A673 (cell line): ENCODE measurements at regions not wholly inside any gene's neighbourhood (a gene's known extent, or its start where the extent isn't known, plus 50 kb on each side); places are given as distances from the start of the nearest gene placed in this dataset.
"Not testable (repeated sequence)": the region's sequence is repeated elsewhere in the genome, so short reads cannot be mapped to it uniquely, and the experiment has no call there.

Experiments
- BruUV-seq: library from RNA; stranded (reverse); fragments of 400-500 nt; replicated peaks from 2 replicates; lab custom pipeline; 2021; lab: Mats Ljungman, UMichigan
- CTCF ChIA-PET: fragments of 300-600 bp; sonication (Branson Sonifier 250); formaldehyde crosslinking; loops from one replicate; lab custom pipeline; 2022; ENCODE audit warnings: antibody characterized with exemption; lab: Charles Lee
- POLR2A ChIA-PET: fragments of 300-600 bp; sonication (Branson Sonifier 250); formaldehyde crosslinking; loops from one replicate; lab custom pipeline; 2022; ENCODE audit warnings: antibody characterized with exemption; ENCODE audit not compliant: low non-redundant PET; lab: Charles Lee
- DNase-seq: peaks from one replicate; pipeline ENCODE4 v3.0.0-alpha.2; 2015; ENCODE audit warnings: low spot score
- H3K27ac ChIP-seq: fragments of 200-600 bp; sonication (generic); 2 replicates; pipeline ENCODE4 v1.5.1; 2016; ENCODE audit warnings: mixed run types, low read depth, mild to moderate bottlenecking, mixed read lengths, antibody characterized with exemption, low read length; ENCODE audit not compliant: poor library complexity, severe bottlenecking
- H3K27me3 ChIP-seq: fragments of 200-600 bp; sonication (generic); replicated peaks from 2 replicates; pipeline ENCODE4 v1.6.1; 2017; ENCODE audit warnings: mixed run types, low read depth, mild to moderate bottlenecking, mixed read lengths, antibody characterized with exemption, low read length; ENCODE audit not compliant: insufficient read depth, poor library complexity
- H3K36me3 ChIP-seq: fragments of 200-600 bp; sonication (generic); 2 replicates; pipeline ENCODE4 v1.6.1; 2016; ENCODE audit warnings: mixed run types, mild to moderate bottlenecking, mixed read lengths, antibody characterized with exemption, low read length; ENCODE audit not compliant: insufficient read depth, poor library complexity, severe bottlenecking
- H3K4me1 ChIP-seq: fragments of 200-600 bp; sonication (generic); 2 replicates; pipeline ENCODE4 v1.6.1; 2017; ENCODE audit warnings: mixed run types, mild to moderate bottlenecking, mixed read lengths, antibody characterized with exemption, low read length; ENCODE audit not compliant: insufficient read depth, poor library complexity, severe bottlenecking
- H3K4me3 ChIP-seq: fragments of 200-600 bp; sonication (generic); 2 replicates; pipeline ENCODE4 v1.5.1; 2016; ENCODE audit warnings: low read depth, mixed run types, mild to moderate bottlenecking, mixed read lengths, low read length; ENCODE audit not compliant: poor library complexity, severe bottlenecking
- H3K9me3 ChIP-seq: fragments of 200-600 bp; sonication (generic); 2 replicates; pipeline ENCODE4 v1.6.1; 2016; ENCODE audit warnings: mixed run types, low read depth, mild to moderate bottlenecking, mixed read lengths, antibody characterized with exemption, low read length; ENCODE audit not compliant: poor library complexity, severe bottlenecking
- EZH2 ChIP-seq: fragments of 200-600 bp; sonication (generic); IDR thresholded peaks from 2 replicates; pipeline ENCODE4 v1.6.1; 2017; ENCODE audit warnings: borderline replicate concordance, low read depth, mild to moderate bottlenecking, mixed read lengths, antibody characterized with exemption, low read length; ENCODE audit not compliant: poor library complexity, severe bottlenecking
- intact Hi-C: fragments of 100-400 bp; cut with micrococcal nuclease; formaldehyde crosslinking; loops from one replicate; pipeline ENCODE4 v1.10.0; 2022; ENCODE audit not compliant: unreplicated experiment
- TF ChIP-seq, protein P1 (sequence below): fragments of 300-800, 200-600 bp; sonication (generic); conservative IDR thresholded peaks from 2 replicates; pipeline ENCODE4 v1.5.1; 2017; ENCODE audit warnings: low read depth, mild to moderate bottlenecking, antibody characterized with exemption, low read length, moderate library complexity, mixed read lengths

DNA sequence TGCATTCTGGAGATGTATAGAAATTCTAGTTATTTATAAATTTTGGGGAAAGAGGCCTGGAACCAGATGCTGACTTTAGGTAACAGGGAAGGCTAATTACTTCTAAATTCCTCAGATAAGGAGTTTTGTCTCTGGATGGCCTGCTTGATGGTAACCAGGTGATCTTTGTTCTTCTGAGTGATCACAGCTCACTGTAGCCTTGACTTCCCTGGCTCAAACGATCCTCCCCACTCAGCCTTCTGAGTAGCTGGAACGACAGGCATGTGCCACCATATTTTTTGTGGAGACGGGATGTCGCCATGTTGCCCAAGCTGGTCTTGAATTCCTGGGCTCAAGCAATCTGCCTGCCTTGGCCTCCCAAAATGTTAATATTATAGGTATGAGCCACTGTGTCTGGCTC lies 54.4 kb upstream of the MSH6 start:
- Histone ChIP-seq H3K36me3 (no peaks in the 10 kb centered on the region), H3K27me3 (no peaks in the 10 kb centered on the region), H3K4me3 (no peak overlapping the region), H3K4me1 (no peaks in the 10 kb centered on the region), H3K9me3 (no peaks in the 10 kb centered on the region), H3K27ac (no peak overlapping the region)
- DNase-seq, result no peak
- intact Hi-C loops, result no loop called here
- no peak for TF ChIP-seq EZH2
- TF ChIP-seq, protein P1, sequence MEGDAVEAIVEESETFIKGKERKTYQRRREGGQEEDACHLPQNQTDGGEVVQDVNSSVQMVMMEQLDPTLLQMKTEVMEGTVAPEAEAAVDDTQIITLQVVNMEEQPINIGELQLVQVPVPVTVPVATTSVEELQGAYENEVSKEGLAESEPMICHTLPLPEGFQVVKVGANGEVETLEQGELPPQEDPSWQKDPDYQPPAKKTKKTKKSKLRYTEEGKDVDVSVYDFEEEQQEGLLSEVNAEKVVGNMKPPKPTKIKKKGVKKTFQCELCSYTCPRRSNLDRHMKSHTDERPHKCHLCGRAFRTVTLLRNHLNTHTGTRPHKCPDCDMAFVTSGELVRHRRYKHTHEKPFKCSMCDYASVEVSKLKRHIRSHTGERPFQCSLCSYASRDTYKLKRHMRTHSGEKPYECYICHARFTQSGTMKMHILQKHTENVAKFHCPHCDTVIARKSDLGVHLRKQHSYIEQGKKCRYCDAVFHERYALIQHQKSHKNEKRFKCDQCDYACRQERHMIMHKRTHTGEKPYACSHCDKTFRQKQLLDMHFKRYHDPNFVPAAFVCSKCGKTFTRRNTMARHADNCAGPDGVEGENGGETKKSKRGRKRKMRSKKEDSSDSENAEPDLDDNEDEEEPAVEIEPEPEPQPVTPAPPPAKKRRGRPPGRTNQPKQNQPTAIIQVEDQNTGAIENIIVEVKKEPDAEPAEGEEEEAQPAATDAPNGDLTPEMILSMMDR, result no peak
- BruUV-seq, result no TSS peak
- CTCF ChIA-PET, result no interaction called here
- POLR2A ChIA-PET, result no interaction called here

DNA sequence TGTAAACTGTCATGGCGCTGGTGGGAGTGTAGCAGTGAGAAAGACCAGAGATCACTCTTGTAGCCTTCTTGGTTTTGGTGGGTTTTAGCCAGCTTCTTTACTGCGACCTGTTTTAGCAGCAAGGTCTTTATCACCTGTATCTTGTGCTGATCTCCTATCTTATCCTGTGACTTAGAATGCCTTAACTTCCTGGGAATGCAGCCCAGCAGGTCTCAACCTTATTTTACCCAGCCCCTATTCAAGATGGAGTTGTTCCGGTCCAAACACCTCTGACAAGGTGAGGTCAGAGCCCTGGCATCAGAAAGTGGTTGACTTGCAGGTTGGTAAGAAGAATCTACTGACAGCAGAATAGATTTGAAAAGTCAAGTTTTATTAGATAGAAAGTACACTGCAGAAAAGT lies 55.0 kb upstream of the MSH6 start:
- CTCF ChIA-PET, result no interaction called here
- no peaks in the 10 kb centered on the region for H3K4me1 ChIP-seq
- BruUV-seq, result no TSS peak
- no peaks in the 10 kb centered on the region for H3K27me3 ChIP-seq
- H3K27ac ChIP-seq, result no peak overlapping the region
- H3K36me3 ChIP-seq, result no peaks in the 10 kb centered on the region
- H3K4me3 ChIP-seq, result no peak overlapping the region
- DNase-seq, result no peak
- POLR2A ChIA-PET, result no interaction called here
- TF ChIP-seq EZH2, result no peak
- TF ChIP-seq, protein P1, result no peak
- intact Hi-C loops, result no loop called here
- no peaks in the 10 kb centered on the region for H3K9me3 ChIP-seq

DNA sequence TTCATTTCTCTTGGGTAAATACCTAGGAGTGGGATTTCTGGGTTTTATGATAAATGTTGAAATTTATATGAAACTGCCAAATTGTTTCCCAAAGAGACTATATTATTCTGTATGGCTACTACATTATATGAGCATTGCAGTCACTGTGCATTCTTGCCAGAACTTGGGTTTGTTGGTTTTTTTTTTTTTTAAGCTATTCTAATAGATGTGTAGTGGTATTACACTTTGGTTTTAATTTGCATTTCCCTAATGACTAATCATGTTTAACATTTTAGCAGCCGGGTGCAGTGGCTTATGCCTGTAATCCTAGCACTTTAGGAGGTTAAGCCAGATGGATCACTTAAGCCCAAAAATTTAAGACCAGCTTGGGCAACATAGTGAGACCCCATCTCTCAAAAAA lies 56.0 kb upstream of the MSH6 start:
- DNase-seq, H3K4me3 ChIP-seq, H3K9me3 ChIP-seq, CTCF ChIA-PET, H3K27ac ChIP-seq, intact Hi-C loops, BruUV-seq, POLR2A ChIA-PET, H3K4me1 ChIP-seq, H3K36me3 ChIP-seq, H3K27me3 ChIP-seq: not testable (repeated sequence)

DNA sequence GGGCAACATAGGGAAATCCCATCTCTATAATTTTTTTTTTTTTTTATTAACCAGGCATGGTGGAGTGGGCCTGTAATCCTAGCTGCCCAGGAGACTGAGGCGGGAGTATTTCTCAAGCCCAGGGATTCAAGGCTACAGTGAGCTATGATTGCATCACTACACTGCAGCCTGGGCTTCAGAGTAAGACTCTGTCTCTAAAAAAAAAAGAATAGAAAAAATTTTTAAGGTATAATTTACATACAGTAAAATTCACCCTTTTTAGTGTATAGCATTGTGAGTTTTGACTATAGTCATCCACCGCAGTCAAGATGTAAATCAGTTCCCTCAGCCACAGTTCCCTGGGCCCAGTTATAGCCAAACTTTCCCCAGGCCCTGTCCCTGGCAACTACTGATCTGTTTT lies 57.1 kb upstream of the MSH6 start:
- BruUV-seq, result no TSS peak
- TF ChIP-seq, protein P1, result no peak
- no peak for TF ChIP-seq EZH2

More for the DNA sequence above, 57.1 kb upstream of the MSH6 start:
- POLR2A ChIA-PET, result no interaction called here
- Histone ChIP-seq H3K4me1 (no peaks in the 10 kb centered on the region), H3K27ac (no peak overlapping the region), H3K9me3 (no peaks in the 10 kb centered on the region), H3K36me3 (no peaks in the 10 kb centered on the region), H3K27me3 (no peaks in the 10 kb centered on the region), H3K4me3 (no peak overlapping the region)
- intact Hi-C loops, result no loop called here
- no peak for DNase-seq
- CTCF ChIA-PET, result interaction anchor here (0.7 kb wide), 1 partner anchor 403 kb away, joined by 5 read pairs; no protein-coding TSS in a partner anchor
